K562 (cell line): ENCODE measurements at regions not wholly inside any gene's neighbourhood (a gene's known extent, or its start where the extent isn't known, plus 50 kb on each side); places are given as distances from the start of the nearest gene placed in this dataset.

ENCODE experiments used
- ATAC-seq: fragments of 200-7000 bp; cut with Tn5 transposase; 3 replicates; pipeline ENCODE4 v1.9.1; 2020; ENCODE audit warnings: moderate library complexity
- BruUV-seq: library from RNA; stranded (reverse); fragments of 400-500 nt; replicated peaks from 2 replicates; lab custom pipeline; 2021; lab: Mats Ljungman, UMichigan
- CTCF ChIA-PET: fragments of 300-600 bp; formaldehyde crosslinking; extraction: SDS; loops from one replicate; lab custom pipeline; 2021; ENCODE audit warnings: low intra/inter-chr PET ratio; lab: Yijun Ruan, JAX
- POLR2A ChIA-PET: fragments of 300-600, 350-650 bp; sonication (Branson Sonifier 250); formaldehyde crosslinking; extraction: SDS; loops from one replicate; lab custom pipeline; 2021; ENCODE audit warnings: antibody characterized with exemption, inconsistent platforms; lab: Yijun Ruan, JAX
- DNase-seq, 4 experiments: peaks; one replicate each; pipeline versions ENCODE4 v3.0.0 to v3.0.0-alpha.2; 2011 to 2018; ENCODE audit warnings: low spot score in 3 of 4, mixed read lengths in 3 of 4; ENCODE audit errors: extremely low read depth in 1 of 4
- FAIRE-seq: peaks from 2 replicates; lab custom pipeline; 2011; peaks lifted over from hg19 to GRCh38; lab: Jason Lieb, UNC
- H2AFZ ChIP-seq: 2 replicates; pipeline ENCODE4 v1.6.0; 2011; ENCODE audit warnings: low read depth, low read length, control low read depth, inconsistent platforms
- H3K27ac ChIP-seq: fragments of 200-600 bp; 3 replicates; pipeline ENCODE4 v1.8.0; 2011; ENCODE audit warnings: low read depth, mild to moderate bottlenecking, control low read depth, inconsistent platforms, low read length, moderate library complexity, mixed read lengths; ENCODE audit errors: extremely low read depth
- H3K27me3 ChIP-seq, 2 experiments: fragments of 300-600 bp in 1 of 2; 2 replicates in 1 of 2; 3 replicates in 1 of 2; pipeline versions ENCODE4 v1.6.0 to v1.8.0; 2011; ENCODE audit warnings: inconsistent platforms in 2 of 2, low read length in 2 of 2, mild to moderate bottlenecking in 1 of 2, mixed read lengths in 1 of 2, moderate library complexity in 1 of 2; ENCODE audit not compliant: control insufficient read depth in 2 of 2, insufficient read depth in 2 of 2
- H3K36me3 ChIP-seq: fragments of 300-600 bp; 3 replicates; pipeline ENCODE4 v1.8.0; 2011; ENCODE audit warnings: mild to moderate bottlenecking, low read length, inconsistent platforms; ENCODE audit not compliant: control insufficient read depth, insufficient read depth
- H3K4me1 ChIP-seq, 2 experiments: fragments of 200-600 bp in 1 of 2; replicated peaks in 1 of 2; 2 replicates in 1 of 2; 3 replicates in 1 of 2; pipeline versions ENCODE4 v1.5.1 to v1.8.0; 2011; ENCODE audit warnings: inconsistent platforms in 2 of 2, low read length in 2 of 2, mild to moderate bottlenecking in 1 of 2, mixed read lengths in 1 of 2, moderate library complexity in 1 of 2; ENCODE audit not compliant: control insufficient read depth in 2 of 2, insufficient read depth in 2 of 2
- H3K4me2 ChIP-seq: 2 replicates; pipeline ENCODE4 v1.6.1; 2011; ENCODE audit warnings: low read length, control low read depth, inconsistent platforms, mixed read lengths; ENCODE audit not compliant: insufficient read depth
- H3K4me3 ChIP-seq: fragments of 200-600 bp; sonication (generic), shearing (Covaris generic); 2 replicates; pipeline ENCODE4 v1.5.1; 2016; ENCODE audit warnings: control low read depth, inconsistent platforms
- H3K79me2 ChIP-seq: fragments of 200-600 bp; 3 replicates; pipeline ENCODE4 v1.8.0; 2011; ENCODE audit warnings: low read length, inconsistent platforms; ENCODE audit not compliant: control insufficient read depth, insufficient read depth
- H3K9ac ChIP-seq, 2 experiments: 2 replicates each; pipeline versions ENCODE4 v1.6.0 to v1.6.1; 2011; ENCODE audit warnings: low read depth in 2 of 2, low read length in 2 of 2, control low read depth in 1 of 2, inconsistent platforms in 1 of 2, mild to moderate bottlenecking in 1 of 2, mixed read lengths in 1 of 2; ENCODE audit not compliant: insufficient read depth in 1 of 2
- H3K9me1 ChIP-seq: one replicate; pipeline ENCODE4 v1.6.0; 2011; ENCODE audit warnings: inconsistent platforms, mild to moderate bottlenecking, low read length, moderate library complexity; ENCODE audit not compliant: control insufficient read depth, insufficient read depth
- H3K9me3 ChIP-seq: replicated peaks from 2 replicates; pipeline ENCODE4 v1.5.1; 2011; ENCODE audit warnings: low read depth, low read length, inconsistent platforms; ENCODE audit not compliant: control insufficient read depth, insufficient read depth
- H4K20me1 ChIP-seq: replicated peaks from 2 replicates; pipeline ENCODE4 v1.6.1; 2011; ENCODE audit warnings: low read length, inconsistent platforms, mixed read lengths; ENCODE audit not compliant: control insufficient read depth, insufficient read depth
- ATF4 ChIP-seq: fragments of 450-650 bp; formaldehyde crosslinking; IDR thresholded peaks from 2 replicates; pipeline ENCODE4 v1.4.0; 2022; ENCODE audit warnings: mild to moderate bottlenecking, moderate library complexity
- IFI16 ChIP-seq: fragments of 250-450 bp; sonication (Bioruptor Pico); IDR thresholded peaks from 2 replicates; pipeline ENCODE4 v2.1.2; 2022; ENCODE audit warnings: mild to moderate bottlenecking, inconsistent platforms
- JUN ChIP-seq, 2 experiments: sonication (generic) in 1 of 2; formaldehyde crosslinking in 1 of 2; IDR thresholded peaks; 2 replicates each; pipeline versions ENCODE4 v1.6.1 to v1.8.0; 2012 to 2022; ENCODE audit warnings: borderline replicate concordance in 2 of 2, mild to moderate bottlenecking in 2 of 2, improper control_type of control experiment in 1 of 2, low read depth in 1 of 2, low read length in 1 of 2, missing genetic modification reagents in 1 of 2
- KDM5B ChIP-seq: fragments of 200-600 bp; sonication (generic); IDR thresholded peaks from 2 replicates; pipeline ENCODE4 v1.6.1; 2012; ENCODE audit warnings: low read depth, mild to moderate bottlenecking, moderate library complexity, low read length, control low read depth, inconsistent platforms; ENCODE audit not compliant: insufficient replicate concordance
- L3MBTL2 ChIP-seq: fragments of 450-650 bp; IDR thresholded peaks from 2 replicates; pipeline ENCODE4 v1.6.1; 2016; ENCODE audit warnings: mild to moderate bottlenecking, moderate library complexity
- UBTF ChIP-seq, 2 experiments: IDR thresholded peaks; 2 replicates each; pipeline ENCODE4 v1.6.1; 2012; ENCODE audit warnings: improper control_type of control experiment in 2 of 2, low read depth in 2 of 2, low read length in 2 of 2, borderline replicate concordance in 1 of 2
- ZBTB1 ChIP-seq: sonication (generic); formaldehyde crosslinking; IDR thresholded peaks from 2 replicates; pipeline ENCODE4 v1.8.1; 2023; ENCODE audit warnings: missing genetic modification reagents, low read depth, mild to moderate bottlenecking, borderline replicate concordance
- ZNF41 ChIP-seq: fragments of 250-450 bp; sonication (Bioruptor Pico); conservative IDR thresholded peaks from 2 replicates; pipeline ENCODE4 v1.4.0; 2020; ENCODE audit warnings: mild to moderate bottlenecking
- WGBS: fragments of 100-300 bp; shearing (Covaris generic); methylation state at CpG from one replicate; pipeline ENCODE4 v1.1.6; 2016; ENCODE audit warnings: low coverage, mixed read lengths; ENCODE audit not compliant: insufficient coverage; ENCODE audit errors: missing lambda C conversion rate; 5-methylcytosine and 5-hydroxymethylcytosine counted together
- in situ Hi-C: fragments of 300-500 bp; cut with MboI; formaldehyde crosslinking; loops from 4 replicates; pipeline ENCODE4 v1.15.0; 2018; ENCODE audit warnings: inconsistent platforms, mixed read lengths
- intact Hi-C: fragments of 100-400 bp; cut with micrococcal nuclease; formaldehyde crosslinking; loops from 2 replicates; pipeline ENCODE4 v1.14.2; 2022

- no peak for TF ChIP-seq UBTF (IDR thresholded peaks at IDR 0.05; ENCODE audit: borderline replicate concordance in 1 of 2, low read depth in 2 of 2, low read length in 2 of 2)
Observed at GRCh38 chr1:199411506-199411905, 616.0 kb upstream of the NR5A2 start (continued).

GRCh38 chr1:199422206-199422605 lies 605.3 kb upstream of the NR5A2 start:
- intact Hi-C loops (no loop called here), in situ Hi-C loops (no loop called here)
- H3K79me2 ChIP-seq, result no peaks in the 10 kb centered on the region
- WGBS, result 0% methylated on average over 1 of the region's 1 CpG
- no TSS peak for BruUV-seq
- ATAC-seq, result no peak
- no peaks in the 10 kb centered on the region for H3K27me3 ChIP-seq
- FAIRE-seq, result no peak
- H3K9me3 ChIP-seq, result no peaks in the 10 kb centered on the region
- no peaks in the 10 kb centered on the region for H4K20me1 ChIP-seq
- ChIA-PET CTCF (no interaction called here), POLR2A (no interaction called here)
- no peak overlapping the region for H3K4me3 ChIP-seq
- no peaks in the 10 kb centered on the region for H3K36me3 ChIP-seq
- no peak for DNase-seq
- no peak overlapping the region for H3K4me2 ChIP-seq
- H3K9ac ChIP-seq, result no peak overlapping the region
- H3K4me1 ChIP-seq, result no peaks in the 10 kb centered on the region
- no peaks in the 10 kb centered on the region for H3K9me1 ChIP-seq
- TF ChIP-seq JUN (IDR thresholded peaks at IDR 0.05; ENCODE audit: borderline replicate concordance, low read depth, low read length), result no peak
- TF ChIP-seq JUN (CRISPR knock-in tag; IDR thresholded peaks at IDR 0.05; ENCODE audit: borderline replicate concordance), result no peak
- no peak for TF ChIP-seq ZNF41 (CRISPR knock-in tag)
- TF ChIP-seq L3MBTL2, result no peak
- TF ChIP-seq ATF4 (CRISPR knock-in tag), result no peak
- no peak for TF ChIP-seq ZBTB1 (CRISPR knock-in tag)
- no peak for TF ChIP-seq KDM5B
- no peak for TF ChIP-seq IFI16 (CRISPR knock-in tag)
- H2AFZ ChIP-seq, result no peak overlapping the region
- H3K27ac ChIP-seq, result no peak overlapping the region
